GM21576 (cell line): ENCODE measurements at regions not wholly inside any gene's neighbourhood (a gene's known extent, or its start where the extent isn't known, plus 50 kb on each side); places are given as distances from the start of the nearest gene placed in this dataset.

Source experiments
- ATAC-seq: cut with Tn5 transposase; IDR thresholded peaks from one replicate; pipeline ENCODE4 v1.9.1; 2021; ENCODE audit warnings: mild to moderate bottlenecking, moderate library complexity; ENCODE audit not compliant: unreplicated experiment

GRCh38 chr6:113739041-113739655 is 118.0 kb upstream of the MARCKS start:
- ATAC-seq: no peak

GRCh38 chr6:113741651-113742050 is 115.5 kb upstream of the MARCKS start:
- ATAC-seq: no peak

- no peak for ATAC-seq
These were observed 114.8 kb upstream of the MARCKS start for GRCh38 chr6:113742342-113742741.

- no peak for ATAC-seq
These were observed 112.3 kb upstream of the MARCKS start for GRCh38 chr6:113744861-113745260.

DNA sequence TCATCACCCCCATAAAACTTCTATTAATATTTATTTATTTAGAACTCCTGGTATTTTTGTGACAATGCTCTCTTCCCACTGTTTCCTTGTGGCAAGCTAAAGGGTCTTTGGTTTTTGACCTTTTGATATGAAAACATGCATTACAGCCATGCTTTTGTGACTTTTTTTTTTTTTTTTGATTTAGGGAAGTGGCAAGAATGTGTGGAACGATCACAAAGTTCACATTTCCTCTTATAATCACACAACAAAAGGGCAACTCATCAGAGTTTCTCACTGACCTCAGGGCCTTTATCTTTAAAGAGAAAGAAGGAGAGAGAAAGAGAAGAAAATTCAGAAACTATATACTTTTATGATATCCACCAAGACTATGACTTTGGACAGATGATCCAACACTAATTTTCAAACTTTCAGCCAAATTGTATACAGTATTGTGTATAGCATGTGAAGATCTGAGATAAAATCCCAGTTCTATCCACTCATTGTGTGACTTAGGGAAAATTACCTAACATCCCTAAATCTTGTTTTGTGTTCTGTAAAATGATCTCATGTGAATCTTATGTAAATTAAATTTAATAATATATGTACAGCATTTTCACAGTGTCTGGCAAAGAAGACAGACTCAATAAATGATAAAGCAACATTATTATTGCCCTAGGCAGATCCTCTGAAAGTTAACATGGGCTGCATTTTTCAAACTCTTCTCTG is 106.8 kb upstream of the MARCKS start:
- ATAC-seq: no peak

DNA sequence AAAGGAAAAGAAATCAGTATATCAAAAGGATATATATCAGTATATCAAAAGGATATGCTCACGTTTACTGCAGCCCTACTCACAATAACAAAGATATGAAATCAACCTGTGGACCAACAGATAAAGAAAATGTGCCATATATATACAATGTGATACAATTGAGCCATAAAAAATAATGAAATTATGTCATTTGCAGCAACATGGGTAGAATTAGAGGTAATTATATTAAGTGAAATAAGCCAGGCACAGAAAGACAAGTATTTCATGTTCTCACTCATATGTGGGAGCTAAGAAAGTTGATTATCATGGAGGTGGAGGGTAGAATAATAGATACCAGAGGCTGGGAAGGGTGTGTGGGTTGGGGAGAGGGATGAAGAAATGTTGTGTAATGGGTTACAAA is 102.9 kb upstream of the MARCKS start:
- ATAC-seq: no peak

DNA sequence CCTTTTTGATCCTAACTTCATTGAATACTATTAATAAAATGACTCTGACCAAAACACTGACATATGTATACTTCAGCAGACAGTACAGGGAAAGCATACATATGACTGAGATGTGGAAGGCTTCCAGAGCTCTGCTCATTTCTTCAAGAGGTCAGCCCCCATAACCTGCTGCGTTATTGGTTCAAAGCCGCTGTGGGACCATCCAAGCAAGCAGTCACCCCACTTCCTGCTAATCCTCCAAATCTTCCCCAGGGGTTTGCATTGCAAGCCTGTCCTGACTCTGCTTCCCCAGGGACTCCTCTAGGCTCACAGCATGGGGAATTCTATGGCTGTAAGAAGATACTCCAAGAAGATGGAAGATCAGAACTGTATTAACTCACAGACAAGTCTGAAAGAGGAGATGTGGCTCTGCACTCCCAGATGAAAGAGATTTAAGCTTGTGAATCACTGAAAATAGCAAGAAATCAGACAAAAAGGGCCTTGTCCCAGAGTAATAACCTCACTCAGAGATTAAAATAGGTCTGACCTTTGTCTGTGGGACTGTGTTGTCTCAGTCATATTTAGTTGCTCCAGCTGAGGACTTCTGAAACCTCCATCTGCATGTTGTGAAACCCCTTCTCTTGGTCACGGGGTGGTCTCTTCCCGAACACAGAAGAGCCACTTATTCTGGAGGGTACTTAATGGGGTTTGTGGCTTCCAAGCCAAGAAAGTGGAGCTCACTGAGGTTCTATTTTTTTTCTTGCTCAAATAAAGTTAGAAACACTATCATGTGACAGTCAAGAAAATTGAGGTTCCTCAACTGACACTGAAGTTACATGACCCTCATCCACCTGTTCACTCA is 101.5 kb upstream of the MARCKS start:
- ATAC-seq: peak; percentile 86

- no peak for ATAC-seq
These were observed 100.9 kb upstream of the MARCKS start for GRCh38 chr6:113756290-113756665.

DNA sequence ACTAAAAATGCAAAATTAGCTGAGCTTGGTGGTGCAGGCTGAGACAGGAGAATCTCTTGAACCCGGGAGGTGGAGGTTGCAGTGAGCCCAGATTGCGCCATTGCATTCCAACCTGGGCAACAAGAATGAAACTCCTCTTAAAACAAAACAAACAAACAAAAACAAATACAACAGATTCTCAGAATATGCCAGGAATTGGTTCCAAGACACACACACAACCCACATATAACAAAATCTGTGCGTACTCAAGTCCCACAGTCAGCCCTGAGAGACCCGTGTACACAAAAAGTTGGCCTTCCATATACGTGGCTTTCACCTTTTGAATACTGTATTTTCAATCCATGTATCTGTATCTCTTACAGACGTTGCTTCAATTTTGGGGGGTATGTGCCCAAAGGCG is 98.9 kb upstream of the MARCKS start:
- ATAC-seq: no peak

- peak; percentile 29 for ATAC-seq
These were observed 98.1 kb upstream of the MARCKS start for GRCh38 chr6:113758826-113759574.

DNA sequence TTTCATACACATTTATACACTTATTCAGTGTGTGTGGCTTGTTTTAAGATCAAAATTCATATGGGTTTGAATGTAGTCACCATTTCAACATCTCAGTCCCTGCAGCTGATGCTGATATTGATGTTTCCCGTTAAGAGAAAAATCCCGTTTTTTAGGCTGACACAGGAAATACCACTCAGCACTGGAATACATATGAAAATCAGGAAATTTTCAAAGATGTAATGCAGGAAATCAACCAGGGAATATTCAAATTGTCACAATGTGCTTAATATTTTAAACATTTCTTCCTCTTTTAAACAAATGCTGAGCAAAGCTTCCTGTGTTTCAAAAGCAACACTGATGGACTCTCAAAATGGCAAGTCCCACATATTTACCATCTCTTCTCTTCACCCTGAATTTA is 94.5 kb upstream of the MARCKS start:
- no peak for ATAC-seq

- no peak for ATAC-seq
These were observed 93.8 kb upstream of the MARCKS start for GRCh38 chr6:113763311-113763766.

DNA sequence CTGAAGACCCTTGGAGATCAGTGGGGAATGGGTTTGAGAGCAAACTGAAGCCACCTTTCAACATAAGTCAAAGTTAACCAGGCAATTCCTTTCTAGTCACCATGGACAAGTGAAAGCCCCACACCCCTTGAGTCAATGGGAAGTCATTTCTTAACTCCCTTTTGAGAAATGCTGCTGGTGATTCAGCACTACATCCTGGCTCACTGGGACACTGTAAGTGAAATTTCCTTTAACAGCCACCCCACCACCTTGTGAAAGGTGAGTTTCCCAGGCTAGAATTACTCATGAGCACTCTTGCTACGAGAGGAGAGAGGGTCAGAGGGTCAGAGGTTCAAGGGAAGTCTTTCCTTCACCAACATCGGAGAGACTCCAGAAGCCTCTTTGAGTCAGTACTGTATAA is 93.3 kb upstream of the MARCKS start:
- peak; percentile 62 for ATAC-seq

GRCh38 chr6:113765909-113766308 is 91.2 kb upstream of the MARCKS start:
- ATAC-seq: no peak

GRCh38 chr6:113767985-113768384 is 89.2 kb upstream of the MARCKS start:
- no peak for ATAC-seq

DNA sequence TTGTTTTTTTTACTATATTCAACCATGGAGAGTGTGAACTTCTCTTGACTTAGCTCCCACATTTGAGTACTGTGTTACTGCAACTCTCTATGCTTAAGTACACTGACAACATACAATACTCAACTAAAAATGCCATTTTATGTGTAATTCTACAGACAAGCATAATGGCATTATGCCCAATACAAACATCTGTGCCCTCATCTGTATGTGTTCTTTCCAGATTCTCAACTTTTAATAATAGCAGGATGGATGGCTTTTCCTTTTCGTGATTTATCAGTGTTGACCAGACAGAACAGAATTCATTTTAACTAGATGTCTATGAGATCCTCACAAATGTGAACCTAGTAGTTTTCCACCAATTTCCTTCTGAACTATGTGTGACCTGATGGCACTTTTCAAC is 84.2 kb upstream of the MARCKS start:
- ATAC-seq: no peak

- peak; percentile 52 for ATAC-seq
These were observed 82.9 kb upstream of the MARCKS start for GRCh38 chr6:113774127-113774825.

DNA sequence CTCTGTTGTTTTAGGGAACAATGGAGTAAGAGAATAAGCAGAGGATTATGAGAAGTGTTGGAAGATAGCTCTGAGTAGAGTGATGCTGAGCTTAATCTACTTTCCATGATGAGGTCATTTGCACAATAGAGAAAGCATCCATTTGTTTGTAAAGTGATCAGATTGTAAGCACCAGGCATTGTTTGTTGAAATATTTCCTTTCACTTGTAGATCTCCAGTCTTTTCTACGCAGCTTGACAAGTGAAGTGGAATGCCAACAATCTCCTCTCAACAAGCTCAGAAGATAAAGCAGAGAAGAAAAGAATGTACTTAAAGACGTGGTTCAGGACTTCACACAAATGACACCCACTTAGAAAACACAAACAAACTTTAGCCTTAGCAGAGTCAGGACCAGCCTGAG is 80.1 kb upstream of the MARCKS start:
- ATAC-seq: no peak

DNA sequence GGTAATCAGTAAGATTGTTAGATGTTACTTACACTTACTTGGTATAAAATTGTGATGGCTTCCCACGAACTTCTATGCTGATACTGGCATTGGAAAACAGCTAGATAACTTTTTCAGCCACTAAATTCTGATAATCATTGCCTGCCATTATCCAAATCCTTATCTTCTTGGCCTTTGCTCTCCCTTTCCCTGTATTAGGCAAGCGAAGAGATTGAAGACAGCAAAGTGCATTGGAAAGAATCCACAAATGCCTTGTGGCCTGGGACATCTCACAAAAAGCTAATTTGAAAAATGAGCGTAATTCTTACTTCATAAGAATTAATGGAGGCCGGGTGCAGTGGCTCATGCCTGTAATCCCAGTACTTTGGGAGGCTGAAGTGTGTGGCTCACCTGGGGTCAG is 79.5 kb upstream of the MARCKS start:
- ATAC-seq: no peak

DNA sequence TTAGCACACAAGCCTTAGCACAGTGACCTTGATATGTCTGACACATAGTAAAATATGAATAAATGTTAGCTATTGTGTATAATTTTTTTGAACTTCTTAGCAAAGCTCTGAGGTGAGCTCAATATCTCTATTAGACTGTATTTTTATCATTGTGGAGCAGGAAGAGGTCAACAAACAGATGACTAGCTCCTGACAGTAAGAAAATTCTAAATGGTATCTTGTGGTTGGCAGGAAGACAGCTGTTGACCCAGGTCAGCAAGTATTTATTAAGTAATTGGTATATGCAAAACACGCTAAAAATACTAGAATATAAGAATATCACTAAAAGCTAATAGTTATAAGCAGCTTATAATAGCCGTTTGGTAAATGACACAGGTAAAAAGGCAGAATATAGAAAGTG is 77.5 kb upstream of the MARCKS start:
- ATAC-seq: no peak

DNA sequence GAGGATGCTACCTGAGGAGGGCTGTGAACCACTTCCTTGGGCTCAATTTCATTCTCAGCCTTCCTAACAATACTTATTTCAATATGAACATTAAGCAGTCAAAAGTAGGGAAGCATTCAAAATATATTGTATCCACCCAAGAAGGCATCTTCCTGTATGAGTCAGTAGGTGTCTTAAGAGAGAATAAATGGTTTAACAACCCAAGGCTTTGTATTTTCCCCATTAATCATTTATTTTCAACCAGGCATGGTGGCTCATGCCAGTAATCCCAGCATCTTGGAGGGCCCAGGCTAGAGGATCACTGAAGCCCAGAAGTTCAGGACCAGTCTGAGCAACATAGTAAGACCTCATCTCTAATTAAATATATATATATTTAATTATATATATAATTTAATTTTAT is 74.5 kb upstream of the MARCKS start:
- ATAC-seq: no peak
